IPS-NIHi7 (cell line): ENCODE measurements at regions not wholly inside any gene's neighbourhood (a gene's known extent, or its start where the extent isn't known, plus 50 kb on each side); places are given as distances from the start of the nearest gene placed in this dataset.
"Not testable (repeated sequence)": the region's sequence is repeated elsewhere in the genome, so short reads cannot be mapped to it uniquely, and the experiment has no call there.

Source experiments
- DNase-seq: peaks from one replicate; pipeline ENCODE4 v3.0.0; 2012; ENCODE audit warnings: mixed read lengths; ENCODE audit errors: extremely low spot score

DNA sequence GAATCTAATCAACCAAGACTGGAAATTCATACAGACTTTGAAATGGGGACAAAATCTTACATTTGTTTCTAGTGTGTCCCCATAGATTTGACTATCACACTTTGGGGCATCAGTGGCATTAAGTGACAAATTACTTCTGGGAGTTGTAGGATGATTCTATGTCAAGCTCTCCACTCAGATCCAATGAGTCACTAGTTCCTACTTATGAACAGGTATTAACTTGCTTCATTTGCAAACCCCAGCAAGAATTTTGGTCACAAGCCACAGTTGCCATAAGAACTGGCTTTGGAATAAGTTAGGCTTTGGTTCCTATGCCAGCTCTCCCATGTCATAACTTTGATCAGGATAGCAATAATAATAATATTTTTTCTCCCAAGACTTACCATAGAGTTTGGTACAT is 77.6 kb upstream of the PTPRK start:
- DNase-seq = no peak

DNA sequence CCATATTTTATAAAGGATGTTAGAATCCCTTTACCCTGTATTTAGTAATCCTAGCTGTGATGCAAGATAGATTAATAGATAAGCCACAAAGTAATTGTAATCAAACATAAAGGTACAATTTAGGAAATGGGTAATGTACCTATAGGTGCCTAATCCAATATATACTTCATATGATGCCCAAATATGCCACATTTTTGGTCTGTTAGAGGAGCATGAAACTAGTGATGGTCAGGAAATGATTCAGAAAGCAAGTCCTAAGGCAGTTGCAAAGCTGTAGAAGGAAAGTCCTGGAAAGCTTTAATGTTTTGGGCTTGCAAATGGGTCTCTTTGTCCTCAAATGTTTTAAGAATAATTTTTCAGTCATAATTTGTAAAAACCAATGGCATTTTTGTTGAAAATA is 76.6 kb upstream of the PTPRK start:
- DNase-seq = no peak

DNA sequence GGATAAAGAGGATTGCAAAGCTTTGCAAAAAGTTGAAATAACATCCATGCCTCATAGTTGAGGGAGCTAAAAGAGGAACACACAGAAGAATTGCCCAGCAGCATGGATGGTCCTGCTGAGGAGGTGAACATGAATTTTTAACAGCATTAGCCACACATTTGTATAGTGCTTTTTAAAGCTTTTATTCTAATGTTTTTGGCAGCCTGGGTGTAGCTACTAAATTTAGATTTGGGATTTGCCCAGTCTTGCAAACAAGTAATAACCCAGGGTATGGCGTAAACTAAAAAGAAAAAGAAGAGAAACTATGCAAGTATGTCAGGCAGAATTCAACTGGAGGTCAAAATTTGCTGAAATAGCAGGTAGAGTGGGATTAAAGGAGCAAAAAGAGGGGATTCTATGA is 75.1 kb upstream of the PTPRK start:
- DNase-seq = no peak

DNA sequence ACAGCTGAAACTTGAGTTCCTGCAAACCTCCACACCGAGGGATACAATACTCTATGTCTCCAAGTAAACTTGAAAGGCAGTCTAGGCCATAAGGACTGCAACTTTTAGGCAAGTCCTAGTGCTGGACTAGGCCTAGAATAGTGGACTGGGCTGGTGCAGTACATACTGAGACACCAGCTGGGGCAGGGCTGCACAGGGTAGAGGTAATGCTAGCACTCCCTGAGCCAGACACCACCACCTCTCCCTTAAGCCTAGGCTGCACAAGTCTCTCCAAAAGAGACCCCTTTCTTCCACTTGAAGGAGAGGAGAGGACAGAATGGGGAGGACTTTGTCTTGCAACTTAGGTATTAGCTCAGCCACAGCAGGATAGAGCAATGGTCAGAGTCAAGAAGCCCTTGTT is 65.7 kb upstream of the PTPRK start:
- no peak for DNase-seq

DNA sequence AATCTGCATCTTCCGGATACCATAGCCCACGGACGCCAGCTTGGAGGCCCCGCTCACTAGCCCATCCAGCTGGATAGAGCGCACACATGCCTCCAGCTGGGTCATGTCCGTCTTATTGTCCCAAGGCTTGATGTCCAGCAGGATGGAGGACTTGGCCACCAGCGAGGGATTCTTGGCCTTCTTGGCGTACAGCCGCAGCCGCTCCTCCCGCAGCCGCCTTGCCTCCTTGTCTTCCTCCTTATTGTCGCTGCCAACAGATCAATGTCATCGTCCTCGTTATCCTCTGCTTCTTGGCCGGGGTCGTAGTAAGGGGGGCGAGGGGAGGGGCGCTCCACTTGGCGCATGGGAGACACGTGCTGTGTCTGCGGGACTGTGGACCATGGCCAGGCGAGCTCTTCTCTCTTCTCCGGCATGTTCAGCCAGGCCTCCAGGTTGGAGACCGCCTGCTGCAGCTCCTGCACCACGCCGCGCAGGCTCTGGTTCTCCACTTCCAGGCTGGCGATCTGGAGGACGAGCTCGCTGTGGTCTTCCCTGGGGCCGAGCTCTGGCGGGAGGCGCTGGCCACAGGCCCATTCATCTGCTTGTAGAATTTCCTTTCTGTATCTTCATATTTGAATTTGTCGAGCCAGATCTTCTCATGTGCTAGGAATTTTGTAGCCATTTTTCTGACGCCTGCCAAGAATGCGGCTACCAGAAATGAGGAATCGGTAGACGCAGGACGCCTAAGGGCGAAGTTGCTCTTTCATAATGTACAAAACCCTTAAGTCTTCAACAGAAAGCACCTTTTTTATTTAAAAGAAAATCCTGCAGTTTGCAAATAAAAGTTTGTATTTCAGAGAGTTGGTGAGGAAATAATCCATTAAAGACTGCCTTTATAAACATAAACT is 60.1 kb upstream of the PTPRK start:
- DNase-seq = no peak

DNA sequence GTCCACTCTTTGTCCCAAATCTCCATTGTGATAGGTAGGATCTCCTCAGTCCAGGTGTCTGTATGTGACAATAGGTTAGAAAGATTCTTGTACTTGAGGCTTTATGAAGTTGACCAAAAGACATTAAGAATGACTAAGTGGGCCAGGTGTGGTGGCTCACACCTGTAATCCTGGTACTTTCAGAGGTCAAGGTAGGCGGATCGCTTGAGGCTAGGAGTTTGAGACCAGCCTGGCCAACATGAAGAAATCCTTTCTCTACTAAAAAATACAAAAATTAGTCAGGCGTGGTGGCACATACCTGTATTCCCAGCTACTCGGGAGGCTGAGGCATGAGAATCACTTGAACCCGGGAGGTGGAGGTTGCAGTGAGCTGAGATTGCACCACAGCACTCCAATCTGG is 54.9 kb upstream of the PTPRK start:
- not testable (repeated sequence) for DNase-seq

DNA sequence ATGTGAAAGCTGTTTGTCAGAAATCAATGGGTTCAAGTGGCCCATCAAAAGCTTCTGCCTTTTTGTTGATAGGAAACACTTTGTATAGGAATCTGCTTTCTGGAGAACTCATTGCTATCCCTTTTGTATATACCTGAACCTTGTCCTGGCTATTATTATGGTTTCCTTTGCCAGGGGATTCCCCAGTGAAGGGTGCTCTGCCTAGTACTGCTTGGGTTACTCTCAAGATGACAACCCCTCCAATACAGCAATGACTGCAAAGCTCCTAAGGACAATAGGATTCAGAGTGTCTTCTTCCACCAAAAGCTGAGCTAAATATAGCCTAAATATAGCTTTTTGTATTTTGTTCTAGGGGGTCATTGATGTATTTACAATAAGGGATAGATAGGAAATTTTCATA is 54.0 kb upstream of the PTPRK start:
- DNase-seq = no peak

DNA sequence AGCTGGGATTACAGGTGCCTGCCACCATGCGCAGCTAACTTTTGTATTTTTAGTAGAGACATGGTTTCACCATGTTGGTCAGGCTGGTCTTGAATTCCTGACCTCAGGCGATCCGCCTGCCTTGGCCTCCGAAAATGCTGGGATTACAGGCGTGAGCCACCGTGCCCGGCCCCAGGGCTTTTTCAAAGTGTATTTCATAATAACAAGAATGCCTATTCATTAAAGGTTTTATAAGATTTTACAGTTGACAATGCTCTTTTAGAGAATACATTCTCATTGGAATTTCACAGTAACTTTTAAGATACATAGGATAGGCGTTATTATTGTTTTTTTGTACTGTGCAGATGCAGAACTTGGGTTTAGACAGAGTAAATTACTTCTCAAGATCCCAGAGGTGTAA is 52.6 kb upstream of the PTPRK start:
- no peak for DNase-seq

DNA sequence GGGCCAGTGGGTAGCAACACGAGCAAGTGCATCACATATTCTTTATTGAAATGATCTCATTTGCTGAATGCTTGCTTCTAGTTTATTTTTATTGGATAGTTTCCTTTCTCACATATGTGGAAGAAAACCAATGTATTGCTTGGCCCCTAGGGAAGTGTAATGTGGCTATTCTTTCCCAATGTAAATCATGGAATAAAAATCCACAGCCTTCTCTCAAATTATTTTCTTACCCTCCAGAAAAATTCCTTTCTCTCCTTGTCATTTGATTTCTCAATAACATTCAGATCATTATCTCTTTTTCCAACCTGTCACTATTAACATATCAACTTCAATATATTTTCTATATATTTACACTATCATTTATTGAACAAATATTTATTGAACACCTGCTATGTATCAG is 51.9 kb upstream of the PTPRK start:
- DNase-seq = no peak

DNA sequence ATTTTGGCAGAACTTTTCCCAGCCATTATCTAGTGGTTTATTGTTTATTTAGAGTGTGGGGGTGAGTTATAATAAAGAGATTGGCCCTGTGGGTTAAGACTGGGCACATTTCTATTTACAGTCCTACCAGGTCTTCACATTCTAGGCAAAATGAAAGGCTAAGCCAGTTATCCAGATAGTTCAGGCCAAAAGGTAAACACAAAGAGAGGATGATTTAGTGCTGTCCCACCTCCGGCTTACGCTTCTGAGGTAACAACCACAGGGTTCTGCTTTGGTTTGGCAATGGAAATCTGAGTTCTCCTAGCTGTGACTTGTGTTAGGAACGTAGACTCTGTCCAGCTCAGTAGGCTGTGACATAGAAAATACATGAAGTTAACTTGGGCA is 50.3 kb upstream of the PTPRK start:
- no peak for DNase-seq

DNA sequence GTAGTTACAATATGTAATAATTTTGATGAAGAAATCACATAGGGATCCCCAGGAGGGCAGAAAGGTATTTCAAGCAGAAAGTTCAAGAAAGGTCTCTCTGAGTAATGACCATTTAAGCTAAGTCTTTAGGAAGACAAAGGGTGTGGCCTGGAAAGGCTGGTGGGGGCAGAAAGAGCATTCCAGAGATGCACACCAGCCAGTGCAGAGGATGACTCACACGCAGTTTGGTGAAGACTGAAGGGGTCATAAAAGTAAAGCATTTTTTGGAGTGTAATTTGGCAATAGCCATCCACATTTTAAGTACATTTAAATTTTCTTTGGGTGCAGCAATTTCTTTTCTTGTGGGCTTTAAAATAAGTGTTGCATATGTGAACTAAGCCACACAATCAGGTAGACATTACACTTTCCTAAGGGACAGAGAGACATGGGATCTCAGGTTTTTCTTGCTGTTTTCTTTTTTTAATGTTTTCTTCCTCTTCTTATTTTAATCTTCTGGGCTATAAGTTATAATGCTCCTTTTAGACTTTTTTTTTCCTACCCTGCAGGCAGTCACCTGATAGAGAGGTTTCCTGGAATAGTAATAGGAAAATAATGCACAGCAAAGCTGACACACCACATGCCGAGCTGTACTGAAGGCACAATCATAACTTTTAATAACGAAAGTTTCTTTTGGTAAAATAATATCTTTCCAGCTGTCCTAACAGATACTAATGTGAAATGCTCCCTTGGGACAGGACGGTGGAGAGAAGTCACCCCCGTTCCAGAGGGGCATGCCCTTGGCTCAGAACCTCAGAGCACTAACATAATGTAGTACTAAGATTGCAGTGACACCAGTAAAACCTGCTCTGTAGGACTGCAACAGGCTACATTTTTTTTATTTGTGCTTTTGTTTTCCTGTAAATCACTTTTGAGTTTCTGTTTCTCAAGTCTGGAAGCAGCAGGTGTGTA is 49.6 kb upstream of the PTPRK start:
- peak; percentile 57 for DNase-seq
